Spinal cord (tissue), 9 donors: ENCODE measurements at regions not wholly inside any gene's neighbourhood (a gene's known extent, or its start where the extent isn't known, plus 50 kb on each side); places are given as distances from the start of the nearest gene placed in this dataset.

ENCODE experiments used
- DNase-seq, 6 donors: peaks; one replicate each; pipeline versions ENCODE4 v3.0.0 to v3.0.0-alpha.2; 2013 to 2015; ENCODE audit warnings: low spot score in 6 of 6, low read depth in 4 of 6
- H3K27ac ChIP-seq: one replicate; pipeline ENCODE4 v1.5.1; 2013; ENCODE audit warnings: low read depth, low read length, control low read depth
- H3K27me3 ChIP-seq: one replicate; pipeline ENCODE4 v1.6.1; 2013; ENCODE audit warnings: low read length; ENCODE audit not compliant: control insufficient read depth, insufficient read depth
- H3K36me3 ChIP-seq: one replicate; pipeline ENCODE4 v1.6.1; 2013; ENCODE audit warnings: low read length; ENCODE audit not compliant: control insufficient read depth, insufficient read depth
- H3K4me1 ChIP-seq: one replicate; pipeline ENCODE4 v1.6.1; 2013; ENCODE audit warnings: low read length; ENCODE audit not compliant: control insufficient read depth, insufficient read depth
- H3K4me3 ChIP-seq: one replicate; pipeline ENCODE4 v1.5.1; 2013; ENCODE audit warnings: low read depth, low read length, control low read depth
- H3K9me3 ChIP-seq: one replicate; pipeline ENCODE4 v1.6.1; 2013; ENCODE audit warnings: low read length; ENCODE audit not compliant: control insufficient read depth, insufficient read depth
- WGBS: methylation state at CpG from one replicate; pipeline ENCODE4 v1.1.5; 2013; ENCODE audit warnings: missing lambda C conversion rate; ENCODE audit not compliant: insufficient coverage; 5-methylcytosine and 5-hydroxymethylcytosine counted together
- donor health status: healthy.

DNA sequence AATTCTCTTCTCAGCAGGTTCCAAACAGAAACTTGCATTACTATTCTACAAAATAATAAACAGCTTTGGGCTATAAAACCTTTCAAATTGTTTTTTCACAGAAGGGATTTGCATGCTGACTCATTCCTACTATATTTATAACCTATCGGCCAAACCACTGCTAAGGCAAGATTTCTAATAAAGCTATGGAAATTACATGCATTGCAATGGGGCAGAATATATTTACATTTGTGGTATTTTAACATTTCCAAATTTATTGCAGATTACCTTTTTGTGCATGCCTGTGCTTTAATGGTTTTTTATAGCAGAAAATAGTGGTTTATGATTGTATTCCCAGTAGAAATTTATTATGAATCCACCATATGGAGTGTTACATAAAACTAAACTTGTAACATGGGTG, 69.0 kb upstream of the NPVF start:
- WGBS: no CpG with 5 or more reads among the region's 1 CpG
- no peaks in the 10 kb centered on the region for H3K4me1 ChIP-seq
- DNase-seq: peak in 1 of 6 donors; percentile 49
- H3K9me3 ChIP-seq: no peaks in the 10 kb centered on the region
- H3K27ac ChIP-seq: no peak overlapping the region
- H3K36me3 ChIP-seq: no peaks in the 10 kb centered on the region
- H3K27me3 ChIP-seq: no peaks in the 10 kb centered on the region
- H3K4me3 ChIP-seq: no peak overlapping the region

DNA sequence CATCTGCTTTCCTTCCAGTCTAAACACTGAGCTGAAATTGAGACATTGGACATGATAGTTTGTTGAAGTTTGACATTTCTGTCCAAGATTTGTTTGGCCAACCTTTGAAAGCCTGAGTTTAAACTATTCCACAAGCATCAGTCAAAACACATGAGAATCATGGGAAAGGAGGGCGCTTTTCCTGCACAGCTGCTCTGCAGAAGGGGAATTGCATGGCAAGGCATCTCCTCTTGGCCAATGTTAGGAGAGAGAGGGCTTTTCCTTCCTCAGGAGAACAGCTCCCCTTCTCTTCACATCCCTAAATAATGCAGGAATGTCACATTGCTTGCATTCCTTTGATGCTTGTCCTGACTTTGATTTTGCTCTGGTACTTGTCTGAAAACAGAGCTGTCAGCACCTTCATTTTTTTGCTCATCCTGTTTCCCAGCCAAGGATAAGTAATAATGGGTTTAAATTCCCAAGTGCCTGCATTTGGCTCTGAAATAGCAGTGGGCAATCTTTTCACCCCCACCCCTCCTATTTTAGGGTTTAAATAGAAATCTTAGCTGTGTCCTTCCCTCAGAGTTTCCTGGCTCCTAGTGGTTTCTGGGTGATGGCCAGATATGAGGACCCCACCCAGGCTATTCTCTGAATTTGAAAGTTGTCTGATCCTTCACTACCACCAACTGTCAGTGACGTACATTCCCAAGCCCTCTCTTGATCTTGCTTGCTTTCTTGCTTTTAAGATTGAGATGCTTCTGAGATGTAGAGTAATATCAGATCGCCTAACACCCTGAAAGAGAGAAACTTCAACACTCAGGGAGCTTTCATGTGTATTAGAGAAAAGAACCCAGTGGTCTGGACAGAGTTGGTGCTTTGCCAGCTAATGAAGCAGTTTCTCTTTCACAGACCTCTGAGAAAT, 75.2 kb upstream of the NPVF start:
- WGBS: no CpG with 5 or more reads among the region's 3 CpGs
- peak in 4 of 6 donors; percentile 30 to 76 (median 58) for DNase-seq
- Histone ChIP-seq H3K4me1 (peaks cover 10% of the 10 kb centered on the region), H3K27me3 (no peaks in the 10 kb centered on the region), H3K4me3 (no peak overlapping the region), H3K36me3 (no peaks in the 10 kb centered on the region), H3K9me3 (no peaks in the 10 kb centered on the region), H3K27ac (peak overlapping the region; percentile 72)

DNA sequence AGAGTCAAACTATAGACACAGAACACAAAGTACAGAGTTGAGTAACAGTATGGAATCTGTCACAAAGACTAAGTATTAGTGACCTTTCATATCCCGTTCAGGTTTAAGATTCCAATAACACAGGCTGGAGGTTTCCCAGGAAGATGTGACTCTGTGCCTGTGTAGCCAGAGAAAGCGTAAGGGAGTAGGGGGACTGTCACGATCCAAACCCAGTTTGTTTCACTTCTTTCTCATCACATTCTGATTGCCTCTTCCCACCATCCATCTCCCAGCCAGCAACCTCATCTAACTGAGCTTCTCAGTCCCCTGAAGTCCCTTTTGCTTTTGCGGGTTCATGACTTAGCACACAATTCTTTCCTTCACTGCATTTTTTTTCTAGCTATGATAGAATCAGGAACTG, 76.4 kb upstream of the NPVF start:
- Histone ChIP-seq H3K27ac (peak overlapping the region; percentile 20), H3K4me3 (no peak overlapping the region), H3K27me3 (no peaks in the 10 kb centered on the region), H3K4me1 (peaks cover 11% of the 10 kb centered on the region), H3K9me3 (no peaks in the 10 kb centered on the region), H3K36me3 (no peaks in the 10 kb centered on the region)
- DNase-seq: no peak
- WGBS: 63% methylated on average over 2 of the region's 4 CpGs

DNA sequence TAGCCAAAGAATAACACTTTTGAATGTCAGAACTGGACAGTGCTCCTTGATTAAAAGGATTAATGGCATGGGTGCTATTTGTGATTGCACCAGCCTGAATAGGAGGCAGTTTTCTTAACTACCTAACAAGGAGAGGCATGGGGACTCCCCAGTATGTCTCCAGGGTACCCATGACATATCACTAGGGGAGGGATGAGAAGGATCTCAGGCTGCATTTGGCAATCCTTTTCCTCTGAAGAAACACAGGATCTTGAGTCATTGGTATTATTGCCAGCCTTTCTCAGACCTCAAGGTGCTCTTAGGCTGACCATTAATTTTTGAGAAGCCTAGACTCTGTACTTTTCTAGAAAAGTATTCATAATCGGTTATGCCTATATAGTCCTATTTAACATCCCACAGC, 77.5 kb upstream of the NPVF start:
- no peak overlapping the region for H3K4me3 ChIP-seq
- H3K9me3 ChIP-seq: no peaks in the 10 kb centered on the region
- H3K36me3 ChIP-seq: no peaks in the 10 kb centered on the region
- H3K27ac ChIP-seq: no peak overlapping the region
- WGBS: no CpG with 5 or more reads among the region's 1 CpG
- no peaks in the 10 kb centered on the region for H3K27me3 ChIP-seq
- peaks cover 11% of the 10 kb centered on the region for H3K4me1 ChIP-seq
- no peak for DNase-seq

DNA sequence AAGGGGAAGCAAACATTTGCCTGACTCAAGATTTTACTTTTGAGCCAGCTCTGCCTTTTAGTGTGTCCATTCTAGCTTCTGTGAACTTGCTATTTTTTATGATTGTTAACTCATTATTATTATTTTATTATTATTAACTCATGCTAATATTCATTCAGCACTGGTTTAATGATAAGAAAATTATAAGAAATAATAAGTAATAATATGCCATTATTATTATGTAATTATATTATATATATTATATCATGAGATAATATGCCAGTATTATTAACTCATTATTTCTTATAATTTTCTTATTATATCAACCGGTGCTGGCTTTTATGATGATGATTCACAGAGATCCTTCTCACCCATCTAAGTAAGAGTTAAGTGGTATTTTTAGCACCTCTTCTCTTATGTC, 79.3 kb upstream of the NPVF start:
- H3K4me3 ChIP-seq: no peak overlapping the region
- H3K9me3 ChIP-seq: no peaks in the 10 kb centered on the region
- H3K27me3 ChIP-seq: no peaks in the 10 kb centered on the region
- WGBS: no CpG with 5 or more reads among the region's 1 CpG
- no peaks in the 10 kb centered on the region for H3K36me3 ChIP-seq
- peaks cover 11% of the 10 kb centered on the region for H3K4me1 ChIP-seq
- no peak overlapping the region for H3K27ac ChIP-seq
- DNase-seq: no peak

- Histone ChIP-seq H3K4me3 (no peak overlapping the region), H3K9me3 (no peaks in the 10 kb centered on the region), H3K36me3 (no peaks in the 10 kb centered on the region), H3K4me1 (peaks cover 11% of the 10 kb centered on the region), H3K27me3 (no peaks in the 10 kb centered on the region), H3K27ac (peak overlapping the region; percentile 1)
- DNase-seq: no peak
- WGBS: 74% methylated on average over 3 of the region's 4 CpGs
These were observed 80.0 kb upstream of the NPVF start for GRCh38 chr7:25308246-25308645.

DNA sequence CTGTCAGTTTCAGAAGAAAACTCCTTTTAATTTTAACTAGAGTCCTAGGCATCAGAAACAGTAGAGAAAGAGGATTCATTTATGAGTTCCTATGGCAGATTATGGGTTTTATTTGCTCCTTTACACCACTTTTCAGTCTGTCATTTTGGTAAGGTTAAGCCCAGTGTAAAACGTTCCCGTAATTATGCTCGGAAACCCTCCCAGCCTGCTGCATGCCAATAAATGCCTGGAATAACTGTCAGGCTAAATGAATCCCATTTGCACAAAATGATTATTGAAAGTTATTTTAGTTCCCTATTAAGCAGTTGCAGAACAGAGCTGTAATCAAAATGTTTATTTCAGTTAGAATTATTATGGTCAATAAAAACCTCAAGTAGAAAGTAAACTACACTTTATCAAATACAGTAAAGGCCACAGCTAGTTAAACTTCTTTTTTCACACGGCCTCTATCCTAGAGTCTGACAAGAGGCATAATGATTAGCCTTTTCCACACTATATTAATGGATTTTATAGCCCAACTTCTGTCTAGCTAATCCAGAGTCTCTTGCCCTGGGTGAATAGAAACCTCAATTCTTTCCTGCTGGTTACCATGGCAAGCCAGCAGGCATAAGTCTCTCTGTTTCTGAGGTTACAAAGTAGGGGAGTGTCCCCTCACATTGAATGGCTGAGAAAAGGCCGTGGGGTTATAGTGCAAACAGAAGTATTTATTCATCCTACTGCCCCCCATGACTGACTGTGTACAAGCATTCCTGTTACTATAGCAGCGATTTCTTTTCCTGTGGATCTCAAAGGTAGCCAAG, 80.8 kb upstream of the NPVF start:
- no CpG with 5 or more reads among the region's 6 CpGs for WGBS
- Histone ChIP-seq H3K9me3 (no peaks in the 10 kb centered on the region), H3K4me3 (no peak overlapping the region), H3K27me3 (no peaks in the 10 kb centered on the region), H3K36me3 (no peaks in the 10 kb centered on the region), H3K27ac (peak overlapping the region; percentile 1), H3K4me1 (peaks cover 11% of the 10 kb centered on the region)
- peak in 5 of 6 donors; percentile 46 to 94 (median 75) for DNase-seq

- Histone ChIP-seq H3K4me3 (no peak overlapping the region), H3K36me3 (no peaks in the 10 kb centered on the region), H3K4me1 (peaks cover 7% of the 10 kb centered on the region), H3K27me3 (no peaks in the 10 kb centered on the region), H3K27ac (no peak overlapping the region), H3K9me3 (no peaks in the 10 kb centered on the region)
- no peak for DNase-seq
These were observed 82.6 kb upstream of the NPVF start for GRCh38 chr7:25310896-25311295.

GRCh38 chr7:25311346-25311745, 83.1 kb upstream of the NPVF start:
- Histone ChIP-seq H3K4me1 (peaks cover 7% of the 10 kb centered on the region), H3K4me3 (no peak overlapping the region), H3K27me3 (no peaks in the 10 kb centered on the region), H3K36me3 (no peaks in the 10 kb centered on the region), H3K9me3 (no peaks in the 10 kb centered on the region), H3K27ac (no peak overlapping the region)
- DNase-seq: no peak
- no CpG with 5 or more reads among the region's 1 CpG for WGBS
